Ovary (tissue), 7 donors: ENCODE measurements at regions not wholly inside any gene's neighbourhood (a gene's known extent, or its start where the extent isn't known, plus 50 kb on each side); places are given as distances from the start of the nearest gene placed in this dataset.
"Not testable (repeated sequence)": the region's sequence is repeated elsewhere in the genome, so short reads cannot be mapped to it uniquely, and the experiment has no call there.

Experiments
- DNase-seq, 5 donors: peaks; one replicate each; pipeline ENCODE4 v3.0.0-alpha.2; 2019 to 2020
- H3K27ac ChIP-seq, 2 donors: fragments of 200-600 bp; one replicate each; pipeline versions ENCODE4 v1.5.1 to v1.8.0; 2019 to 2022
- H3K27me3 ChIP-seq: fragments of 200-600 bp; one replicate; pipeline ENCODE4 v1.8.0; 2022
- H3K36me3 ChIP-seq: fragments of 200-600 bp; sonication (generic); one replicate; pipeline ENCODE4 v1.5.1; 2019
- H3K4me1 ChIP-seq: one replicate; pipeline ENCODE4 v1.8.1; 2013; ENCODE audit warnings: mild to moderate bottlenecking, moderate library complexity; ENCODE audit not compliant: insufficient read depth
- H3K4me3 ChIP-seq: fragments of 200-600 bp; sonication (generic); one replicate; pipeline ENCODE4 v1.5.1; 2017
- H3K9me3 ChIP-seq, 2 donors: fragments of 200-600 bp in 1 of 2; sonication (generic) in 1 of 2; one replicate each; pipeline versions ENCODE4 v1.5.1 to v1.8.1; 2013 to 2019; ENCODE audit warnings: mild to moderate bottlenecking in 1 of 2, moderate library complexity in 1 of 2
- EP300 ChIP-seq: sonication (generic); formaldehyde crosslinking; IDR thresholded peaks from one replicate; pipeline ENCODE4 v1.6.1; 2017; ENCODE audit warnings: antibody characterized with exemption
- POLR2A ChIP-seq: fragments of 450-650 bp; IDR thresholded peaks from one replicate; pipeline ENCODE4 v1.6.1; 2017; ENCODE audit warnings: antibody characterized with exemption, mild to moderate bottlenecking, moderate library complexity
- WGBS, 3 donors: extraction: QIAGEN DNeasy Blood & Tissue Kit in 1 of 3; methylation state at CpG; one replicate each; pipeline versions ENCODE4 v1.1.5 to v1.1.7; 2013 to 2017; 5-methylcytosine and 5-hydroxymethylcytosine counted together
- intact Hi-C, 4 donors: fragments of 100-400 bp; cut with DNase I; formaldehyde crosslinking; loops; one replicate each; pipeline versions ENCODE4 v1.11.0 to v1.15.1; 2022 to 2023
- TF ChIP-seq, protein P1 (sequence below), 3 donors: fragments of 450-650 bp in 2 of 3; fragments of 200-600 bp in 1 of 3; IDR thresholded peaks; one replicate each; pipeline versions ENCODE4 v1.5.1 to v1.8.0; 2016 to 2022; ENCODE audit warnings: antibody characterized with exemption in 3 of 3, mild to moderate bottlenecking in 1 of 3
- donor health status: DM: no; HTN: no; CAD: no; lungs with moderate emphysema.
- donor health status: DM: no; HTN: no; CAD: no.
- donor health status: Bipolar disorder and iron deficiency.
- donor health status: DM: no; HTN: no; CAD: no.
- donor health status: DM: yes; HTN: yes; CAD: no.

DNA sequence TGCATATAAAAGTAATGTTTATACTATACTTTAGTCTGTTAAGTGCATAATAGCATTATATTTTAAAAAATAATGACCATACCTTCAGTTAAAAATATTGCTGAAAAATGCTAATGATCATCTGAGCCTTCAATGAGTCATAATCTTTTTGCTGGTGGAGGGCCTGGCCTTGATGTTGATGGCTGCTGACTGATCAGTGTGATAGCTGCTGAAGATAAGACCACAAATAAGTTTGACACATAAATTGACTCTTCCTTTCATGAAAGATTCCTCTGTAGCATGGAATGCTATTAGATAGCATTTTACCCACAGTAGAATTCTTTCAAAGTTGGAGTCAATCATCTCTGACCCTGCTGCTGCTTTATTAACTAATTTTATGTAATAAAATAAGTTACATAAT lies 128.4 kb upstream of the CCDC85A start:
- Histone ChIP-seq H3K4me1 (no peaks in the 10 kb centered on the region), H3K4me3 (no peak overlapping the region), H3K27me3 (no peaks in the 10 kb centered on the region), H3K27ac (no peak overlapping the region), H3K9me3 (no peaks in the 10 kb centered on the region), H3K36me3 (no peaks in the 10 kb centered on the region)
- DNase-seq = no peak
- intact Hi-C loops = no loop called here
- TF ChIP-seq, protein P1, sequence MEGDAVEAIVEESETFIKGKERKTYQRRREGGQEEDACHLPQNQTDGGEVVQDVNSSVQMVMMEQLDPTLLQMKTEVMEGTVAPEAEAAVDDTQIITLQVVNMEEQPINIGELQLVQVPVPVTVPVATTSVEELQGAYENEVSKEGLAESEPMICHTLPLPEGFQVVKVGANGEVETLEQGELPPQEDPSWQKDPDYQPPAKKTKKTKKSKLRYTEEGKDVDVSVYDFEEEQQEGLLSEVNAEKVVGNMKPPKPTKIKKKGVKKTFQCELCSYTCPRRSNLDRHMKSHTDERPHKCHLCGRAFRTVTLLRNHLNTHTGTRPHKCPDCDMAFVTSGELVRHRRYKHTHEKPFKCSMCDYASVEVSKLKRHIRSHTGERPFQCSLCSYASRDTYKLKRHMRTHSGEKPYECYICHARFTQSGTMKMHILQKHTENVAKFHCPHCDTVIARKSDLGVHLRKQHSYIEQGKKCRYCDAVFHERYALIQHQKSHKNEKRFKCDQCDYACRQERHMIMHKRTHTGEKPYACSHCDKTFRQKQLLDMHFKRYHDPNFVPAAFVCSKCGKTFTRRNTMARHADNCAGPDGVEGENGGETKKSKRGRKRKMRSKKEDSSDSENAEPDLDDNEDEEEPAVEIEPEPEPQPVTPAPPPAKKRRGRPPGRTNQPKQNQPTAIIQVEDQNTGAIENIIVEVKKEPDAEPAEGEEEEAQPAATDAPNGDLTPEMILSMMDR (IDR thresholded peaks at IDR 0.05) = no peak
- TF ChIP-seq EP300 (no peak), POLR2A (no peak)

DNA sequence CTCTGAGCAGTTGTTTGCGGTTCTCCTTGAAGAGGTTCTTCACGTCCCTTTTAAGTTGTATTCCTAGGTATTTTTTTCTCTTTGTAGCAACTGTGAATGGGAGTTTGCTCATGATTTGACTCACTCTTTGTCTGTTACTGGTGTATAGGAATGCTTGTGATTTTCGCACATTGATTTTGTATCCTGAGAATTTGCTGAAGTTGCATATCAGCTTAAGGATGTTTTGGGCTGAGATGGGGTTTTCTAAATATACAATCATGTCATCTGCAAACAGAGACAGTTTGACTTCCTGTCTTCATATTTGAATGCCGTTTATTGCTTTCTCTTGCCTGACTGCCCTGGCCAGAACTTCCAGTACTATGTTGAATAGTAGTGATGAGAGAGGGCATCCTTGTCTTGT lies 122.5 kb upstream of the CCDC85A start:
- H3K4me3 ChIP-seq, H3K27ac ChIP-seq, DNase-seq, H3K27me3 ChIP-seq, H3K36me3 ChIP-seq, H3K4me1 ChIP-seq, H3K9me3 ChIP-seq, intact Hi-C loops: not testable (repeated sequence)
- WGBS, 3 donors = 89 to 93% (median 92%) methylated on average over 4 of the region's 4 CpGs

DNA sequence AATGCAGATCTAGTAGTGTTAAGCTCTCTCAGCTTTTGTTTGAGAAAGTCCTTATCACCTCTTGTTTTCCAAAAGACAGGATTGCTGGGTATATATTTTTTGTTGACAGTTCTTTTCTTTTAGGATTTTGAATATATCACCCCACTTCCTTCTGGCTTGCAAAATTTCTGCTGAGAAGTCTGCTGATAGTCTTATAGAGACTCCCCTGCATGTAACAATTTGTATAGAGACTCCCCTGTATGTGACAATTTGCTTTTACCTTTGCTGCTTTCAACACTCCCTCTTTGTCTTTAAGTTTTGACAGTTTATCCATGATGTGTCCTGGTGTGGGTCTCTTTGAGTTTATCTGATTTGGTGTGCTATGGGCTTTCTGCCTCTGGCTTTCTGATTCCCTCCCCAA lies 115.0 kb upstream of the CCDC85A start:
- intact Hi-C loops = no loop called here
- no peak overlapping the region for H3K27ac ChIP-seq
- TF ChIP-seq, protein P1 (IDR thresholded peaks at IDR 0.05) = no peak
- TF ChIP-seq POLR2A (no peak), EP300 (no peak)
- no peak for DNase-seq
- no peaks in the 10 kb centered on the region for H3K27me3 ChIP-seq
- H3K36me3 ChIP-seq = no peaks in the 10 kb centered on the region
- no peaks in the 10 kb centered on the region for H3K4me1 ChIP-seq
- H3K9me3 ChIP-seq = no peaks in the 10 kb centered on the region
- H3K4me3 ChIP-seq = no peak overlapping the region

DNA sequence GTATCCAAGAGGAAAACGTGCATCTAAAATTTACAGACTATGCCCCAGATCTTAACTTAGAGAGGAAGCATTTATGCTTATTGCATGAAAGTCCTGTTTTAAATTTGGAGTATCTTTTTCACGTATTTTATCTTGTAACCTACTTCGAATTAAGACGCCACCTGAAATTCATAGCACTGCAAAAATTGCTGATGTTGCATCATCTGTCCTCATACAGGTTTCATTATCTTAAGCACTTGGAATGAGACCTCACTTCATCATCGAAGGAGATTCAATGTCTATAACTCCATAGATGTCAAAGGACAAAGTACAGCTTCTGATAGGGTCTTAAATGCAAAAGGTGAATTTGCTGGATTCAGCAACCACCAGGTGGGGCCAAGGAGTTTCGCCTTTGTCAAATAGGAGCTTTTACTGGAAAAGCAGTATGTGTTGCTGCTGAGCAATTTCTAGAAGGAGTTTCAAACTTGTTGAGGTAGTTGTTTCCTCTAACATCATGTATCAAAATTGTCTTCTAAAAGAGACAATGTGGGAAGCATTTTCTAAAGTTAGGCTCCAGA lies 106.4 kb upstream of the CCDC85A start:
- H3K36me3 ChIP-seq = no peaks in the 10 kb centered on the region
- no peak overlapping the region for H3K4me3 ChIP-seq
- DNase-seq = no peak
- no peaks in the 10 kb centered on the region for H3K4me1 ChIP-seq
- H3K9me3 ChIP-seq = no peaks in the 10 kb centered on the region
- intact Hi-C loops = no loop called here
- 64 to 67% (median 65%) methylated on average over 6 of the region's 6 CpGs for WGBS, 3 donors
- H3K27me3 ChIP-seq = no peaks in the 10 kb centered on the region
- no peak overlapping the region for H3K27ac ChIP-seq
- TF ChIP-seq, protein P1 (IDR thresholded peaks at IDR 0.05) = no peak
- TF ChIP-seq EP300 = no peak
- TF ChIP-seq POLR2A = no peak

DNA sequence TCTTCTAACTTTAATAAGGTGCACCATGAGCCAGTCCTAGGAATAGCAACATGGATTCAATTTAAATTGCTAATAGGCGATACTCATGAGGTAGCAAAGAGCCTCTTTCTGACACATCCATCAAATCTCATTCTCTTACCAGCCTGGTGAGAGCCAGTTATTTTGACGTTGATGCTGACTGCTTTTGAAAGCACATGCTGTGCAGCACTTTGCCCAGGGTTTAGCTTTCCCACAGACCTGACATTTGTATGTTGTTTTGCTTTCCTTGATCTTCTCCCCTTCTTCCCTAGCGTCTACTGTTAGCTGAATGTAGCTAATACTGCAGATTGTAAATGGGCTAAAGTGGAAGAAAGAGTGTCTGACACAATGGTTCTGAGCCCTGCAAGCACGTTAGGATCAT lies 101.1 kb upstream of the CCDC85A start:
- no peak overlapping the region for H3K4me3 ChIP-seq
- intact Hi-C loops = no loop called here
- no peaks in the 10 kb centered on the region for H3K9me3 ChIP-seq
- H3K4me1 ChIP-seq = no peaks in the 10 kb centered on the region
- no peak overlapping the region for H3K27ac ChIP-seq
- no peaks in the 10 kb centered on the region for H3K27me3 ChIP-seq
- DNase-seq = no peak
- no peaks in the 10 kb centered on the region for H3K36me3 ChIP-seq
- TF ChIP-seq, protein P1 (IDR thresholded peaks at IDR 0.05) = no peak
- TF ChIP-seq POLR2A (no peak), EP300 (no peak)
- whole genome bisulfite sequencing, 3 donors = 67 to 76% (median 74%) methylated on average over 4 of the region's 4 CpGs
